ENCODE measurements at regions not wholly inside any gene's neighbourhood (a gene's known extent, or its start where the extent isn't known, plus 50 kb on each side); places are given as distances from the start of the nearest gene placed in this dataset.
"Not testable (repeated sequence)": the region's sequence is repeated elsewhere in the genome, so short reads cannot be mapped to it uniquely, and the experiment has no call there.

- RAD21 ChIA-PET (ENCODE audit: unreplicated experiment) = interaction anchor here (1.2 kb wide), 1 partner anchor 134 kb away, joined by 5 read pairs; no protein-coding TSS in a partner anchor
- H4K20me1 ChIP-seq (ENCODE audit: control insufficient read depth, insufficient read depth); H3K79me2 ChIP-seq (ENCODE audit: control insufficient read depth, insufficient read depth, low read length); H3K9ac ChIP-seq (ENCODE audit: control insufficient read depth, insufficient read depth, low read length); FAIRE-seq; H3K9me3 ChIP-seq (replicated peaks; ENCODE audit: control insufficient read depth, insufficient read depth, low read length); DNase-seq (ENCODE audit: low read depth, low spot score); BruUV-seq (replicated peaks); H2AFZ ChIP-seq (ENCODE audit: control insufficient read depth, low read depth, low read length); H3K4me1 ChIP-seq (ENCODE audit: control insufficient read depth, insufficient read depth, low read length); H3K27me3 ChIP-seq (replicated peaks in 1 of 2; ENCODE audit: control insufficient read depth in 2 of 2, insufficient read depth in 2 of 2, low read length in 1 of 2); H3K36me3 ChIP-seq (ENCODE audit: control insufficient read depth in 2 of 2, insufficient read depth in 2 of 2, low read length in 1 of 2); in situ Hi-C loops (cut with MboI); H3K4me3 ChIP-seq; POLR2A ChIA-PET: not testable (repeated sequence)
- intact Hi-C loops (cut with micrococcal nuclease; ENCODE audit: unreplicated experiment) = loop anchor here (5.0 kb wide), 1 partner anchor 118 kb away; no protein-coding TSS in a partner anchor
- 3% methylated on average over 4 of the region's 14 CpGs for WGBS (ENCODE audit: insufficient coverage, insufficient replicate concordance, low lambda C conversion rate, missing lambda C conversion rate)
- H3K4me2 ChIP-seq (ENCODE audit: control insufficient read depth, insufficient read depth) = peak overlapping the region; percentile 51; the same call in 1 of the 2 replicates
- CTCF ChIA-PET = interaction anchor here (0.8 kb wide), 1 partner anchor 62 kb away, joined by 3 read pairs; no protein-coding TSS in a partner anchor
- peak; percentile 64 for ATAC-seq
- peak overlapping the region; percentile 70; the same call in 1 of the 2 replicates for H3K27ac ChIP-seq (ENCODE audit: control insufficient read depth, insufficient read depth)
- SMC1A ChIA-PET (ENCODE audit: uncharacterized antibody, unreplicated experiment) = interaction anchor here (1.1 kb wide), 1 partner anchor 134 kb away, joined by 4 read pairs; no protein-coding TSS in a partner anchor
Observed at GRCh38 chr2:242085024-242085674, 215.6 kb downstream of the RTP5 start.

GRCh38 chr2:242085941-242086621, 216.6 kb downstream of the RTP5 start:
- ChIA-PET RAD21 (ENCODE audit: unreplicated experiment) (interaction anchor here (1.2 kb wide), 1 partner anchor 135 kb away, joined by 5 read pairs; no protein-coding TSS in a partner anchor), SMC1A (ENCODE audit: uncharacterized antibody, unreplicated experiment) (interaction anchor here (0.8 to 1.1 kb wide), 2 partner anchors 121 to 135 kb away, joined by 3 to 4 read pairs; no protein-coding TSS in a partner anchor), POLR2A (no interaction called here), CTCF (interaction anchor here (0.8 kb wide), 1 partner anchor 63 kb away, joined by 3 read pairs; no protein-coding TSS in a partner anchor)
- Histone ChIP-seq H4K20me1 (ENCODE audit: control insufficient read depth, insufficient read depth) (no peaks in the 10 kb centered on the region), H2AFZ (ENCODE audit: control insufficient read depth, low read depth, low read length) (peak overlapping the region; percentile 42), H3K36me3 (ENCODE audit: control insufficient read depth in 2 of 2, insufficient read depth in 2 of 2, low read length in 1 of 2) (no peaks in the 10 kb centered on the region), H3K9ac (ENCODE audit: control insufficient read depth, insufficient read depth, low read length) (peak overlapping the region; percentile 44; the same call in 1 of the 2 replicates), H3K4me1 (ENCODE audit: control insufficient read depth, insufficient read depth, low read length) (peaks cover 7% of the 10 kb centered on the region), H3K4me2 (ENCODE audit: control insufficient read depth, insufficient read depth) (peak overlapping the region; percentile 51), H3K27me3 (replicated peaks in 1 of 2; ENCODE audit: control insufficient read depth in 2 of 2, insufficient read depth in 2 of 2, low read length in 1 of 2) (no peaks in the 10 kb centered on the region), H3K4me3 (peak overlapping the region; percentile 37; the same call in 1 of the 2 replicates), H3K79me2 (ENCODE audit: control insufficient read depth, insufficient read depth, low read length) (no peaks in the 10 kb centered on the region; the same call in 1 of the 2 replicates), H3K27ac (ENCODE audit: control insufficient read depth, insufficient read depth) (peak overlapping the region; percentile 70), H3K9me3 (replicated peaks; ENCODE audit: control insufficient read depth, insufficient read depth, low read length) (no peaks in the 10 kb centered on the region)
- ATAC-seq = peak; percentile 62
- intact Hi-C loops (cut with micrococcal nuclease; ENCODE audit: unreplicated experiment) = loop anchor here (5.0 kb wide), 1 partner anchor 119 kb away; no protein-coding TSS in a partner anchor
- FAIRE-seq = peak; percentile 31
- no TSS peak for BruUV-seq (replicated peaks)
- peak; percentile 48 for DNase-seq (ENCODE audit: low read depth, low spot score)
- WGBS (ENCODE audit: insufficient coverage, insufficient replicate concordance, low lambda C conversion rate, missing lambda C conversion rate) = 6% methylated on average over 6 of the region's 6 CpGs
- in situ Hi-C loops (cut with MboI) = no loop called here
- TF ChIP-seq MLLT1 (IDR thresholded peaks at IDR 0.05) (peak; percentile 78), IRF5 (IDR thresholded peaks at IDR 0.05; ENCODE audit: borderline replicate concordance) (peak; percentile 46; the same call in 1 of the 2 replicates), JUNB (IDR thresholded peaks at IDR 0.05) (peak; percentile 80), RELB (IDR thresholded peaks at IDR 0.05; ENCODE audit: low read depth) (peak; percentile 71), NFYB (IDR thresholded peaks at IDR 0.05; ENCODE audit: insufficient read depth, low read depth, low read length) (no peak), CHD2 (IDR thresholded peaks at IDR 0.05; ENCODE audit: borderline replicate concordance, low read depth, low read length) (0 out of 2 replicates have a peak, but pooled peaks have one; percentile 18)
